ENCODE measurements at regions not wholly inside any gene's neighbourhood (a gene's known extent, or its start where the extent isn't known, plus 50 kb on each side); places are given as distances from the start of the nearest gene placed in this dataset.

DNA sequence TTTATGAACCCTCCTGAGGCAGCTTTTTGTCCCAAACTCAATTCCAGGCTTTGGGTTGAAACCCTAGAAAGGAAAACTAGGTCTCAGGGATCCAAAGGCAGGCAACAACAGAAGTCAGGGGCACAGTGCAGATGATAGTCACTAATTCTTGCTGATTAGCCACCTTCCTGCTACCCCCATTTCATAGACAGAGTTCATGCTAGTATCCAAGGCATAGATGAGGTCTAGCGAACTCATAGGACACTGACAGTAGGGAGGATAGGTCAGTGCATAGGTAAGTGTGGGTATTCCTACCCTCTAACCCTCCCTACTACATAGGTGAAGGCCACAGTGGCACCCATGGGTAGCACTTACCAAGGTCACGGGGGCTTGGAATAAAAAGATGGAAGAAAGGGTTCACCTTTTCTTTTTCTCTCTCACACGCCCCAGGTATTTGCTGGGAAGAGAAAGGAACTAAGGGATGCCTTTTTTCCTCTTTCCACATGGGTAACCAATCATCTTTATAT, 86.2 kb downstream of the SLC25A46 start:
- TF ChIP-seq POLR2A (IDR thresholded peaks at IDR 0.05) (no peak), CTCF (IDR thresholded peaks at IDR 0.05) (no peak)

Measured in suprapubic skin (tissue), 3 donors.